Transverse colon (tissue), 4 donors: ENCODE measurements at regions not wholly inside any gene's neighbourhood (a gene's known extent, or its start where the extent isn't known, plus 50 kb on each side); places are given as distances from the start of the nearest gene placed in this dataset.
A peak's percentile ranks its signal among the peaks of the same experiment; 100 is the strongest.

Experiments used
- DNase-seq: peaks from one replicate; pipeline ENCODE4 v3.0.0-alpha.2; 2019
- H3K27ac ChIP-seq, 4 donors: fragments of 200-600 bp; sonication (generic); 2 replicates each; pipeline ENCODE4 v1.5.1; 2016 to 2018; ENCODE audit warnings: inconsistent platforms in 4 of 4
- H3K27me3 ChIP-seq: fragments of 200-600 bp; sonication (generic); 2 replicates; pipeline ENCODE4 v1.5.1; 2017; ENCODE audit warnings: inconsistent platforms
- H3K36me3 ChIP-seq, 4 donors: fragments of 200-600 bp; sonication (generic); 2 replicates each; pipeline ENCODE4 v1.5.1; 2017 to 2019; ENCODE audit warnings: inconsistent platforms in 4 of 4
- H3K4me1 ChIP-seq, 4 donors: fragments of 200-600 bp; sonication (generic); 2 replicates each; pipeline ENCODE4 v1.5.1; 2017 to 2020; ENCODE audit warnings: inconsistent platforms in 4 of 4
- H3K4me3 ChIP-seq, 4 donors: fragments of 200-600 bp; sonication (generic); 1 replicate in 1 of 4; 2 replicates in 3 of 4; pipeline versions ENCODE4 v1.5.1 to v1.6.1; 2017 to 2019; ENCODE audit warnings: inconsistent platforms in 4 of 4
- H3K9me3 ChIP-seq, 2 donors: fragments of 200-600 bp; sonication (generic); 2 replicates each; pipeline ENCODE4 v1.5.1; 2017 to 2019; ENCODE audit warnings: inconsistent platforms in 2 of 2
- CTCF ChIP-seq, 5 experiments: fragments of 200-600 bp in 3 of 5; fragments of 450-650 bp in 2 of 5; sonication (generic) in 3 of 5; IDR thresholded peaks; 1 replicate in 2 of 5; 2 replicates in 3 of 5; pipeline ENCODE4 v1.5.1; 2016 to 2017; ENCODE audit warnings: antibody characterized with exemption in 5 of 5, inconsistent platforms in 3 of 5, mild to moderate bottlenecking in 2 of 5, moderate library complexity in 1 of 5
- EP300 ChIP-seq: sonication (generic); formaldehyde crosslinking; IDR thresholded peaks from one replicate; pipeline ENCODE4 v1.6.1; 2017; ENCODE audit warnings: antibody characterized with exemption, low read depth
- POLR2A ChIP-seq: fragments of 450-650 bp; IDR thresholded peaks from one replicate; pipeline ENCODE4 v1.6.1; 2016; ENCODE audit warnings: antibody characterized with exemption, mild to moderate bottlenecking, moderate library complexity
- POLR2AphosphoS5 ChIP-seq, 3 donors: sonication (generic); formaldehyde crosslinking; IDR thresholded peaks; one replicate each; pipeline ENCODE4 v1.6.1; 2016; ENCODE audit warnings: antibody characterized with exemption in 3 of 3
- WGBS, 2 donors: methylation state at CpG; one replicate each; pipeline ENCODE4 v1.1.5; 2018; ENCODE audit warnings: low coverage in 1 of 2; 5-methylcytosine and 5-hydroxymethylcytosine counted together
- in situ Hi-C, 4 donors: fragments of 200-750 bp; cut with MboI; loops; one replicate each; pipeline versions ENCODE4 v1.15.0 to v1.15.1; 2017; ENCODE audit warnings: low sequenced_read_pairs in 3 of 4, low pct_ligation_motif_present in 1 of 4, low pct_unique_long_range_greater_than_20kb in 1 of 4
- intact Hi-C: fragments of 100-400 bp; cut with DNase I; formaldehyde crosslinking; loops from one replicate; pipeline ENCODE4 v1.15.1; 2023; ENCODE audit warnings: low total_unique reads

GRCh38 chr4:8696369-8697127 is 104.0 kb downstream of the CPZ start:
- no peak for TF ChIP-seq EP300
- Histone ChIP-seq H3K4me3 (no peak overlapping the region), H3K36me3 (no peaks in the 10 kb centered on the region), H3K4me1 (no peaks in the 10 kb centered on the region), H3K9me3 (no peaks in the 10 kb centered on the region), H3K27ac (no peak overlapping the region), H3K27me3 (no peaks in the 10 kb centered on the region)
- intact Hi-C loops (no loop called here), in situ Hi-C loops (no loop called here)
- no peak for DNase-seq
- WGBS, 2 donors, result 69 to 77% methylated on average over 6 to 8 of the region's 10 CpGs

- intact Hi-C loops (no loop called here), in situ Hi-C loops (no loop called here)
- no peak for DNase-seq
- no peaks in the 10 kb centered on the region for H3K27me3 ChIP-seq
- 64 to 72% methylated on average over 9 to 18 of the region's 18 CpGs for WGBS, 2 donors
- no peak overlapping the region for H3K4me3 ChIP-seq
- TF ChIP-seq CTCF (IDR thresholded peaks at IDR 0.05) (no peak), POLR2A (no peak), EP300 (no peak), POLR2AphosphoS5 (IDR thresholded peaks at IDR 0.05) (no peak)
- no peaks in the 10 kb centered on the region for H3K9me3 ChIP-seq
- H3K4me1 ChIP-seq, result no peaks in the 10 kb centered on the region
- H3K27ac ChIP-seq, result no peak overlapping the region
- no peaks in the 10 kb centered on the region for H3K36me3 ChIP-seq
Measured at GRCh38 chr4:8695237-8696219, 103.0 kb downstream of the CPZ start.

- in situ Hi-C loops, result no loop called here
- peaks cover 2% of the 10 kb centered on the region for H3K27me3 ChIP-seq
- H3K9me3 ChIP-seq, result no peaks in the 10 kb centered on the region
- no peak overlapping the region for H3K4me3 ChIP-seq
- no peaks in the 10 kb centered on the region for H3K4me1 ChIP-seq
- no peak overlapping the region for H3K27ac ChIP-seq
- TF ChIP-seq CTCF (IDR thresholded peaks at IDR 0.05) (no peak), POLR2A (no peak), EP300 (no peak), POLR2AphosphoS5 (IDR thresholded peaks at IDR 0.05) (no peak)
- DNase-seq, result peak; percentile 5
- no peaks in the 10 kb centered on the region for H3K36me3 ChIP-seq
- WGBS, 2 donors, result 65% methylated on average over 10 of the region's 10 CpGs; no CpG with 5 or more reads in 1 of the 2 donors
- intact Hi-C loops, result no loop called here
Measured at GRCh38 chr4:8694651-8695151, 102.1 kb downstream of the CPZ start.

- no peak overlapping the region for H3K27ac ChIP-seq
- H3K4me1 ChIP-seq, result no peaks in the 10 kb centered on the region
- TF ChIP-seq CTCF (IDR thresholded peaks at IDR 0.05) (no peak), POLR2AphosphoS5 (IDR thresholded peaks at IDR 0.05) (no peak), EP300 (no peak), POLR2A (no peak)
- H3K9me3 ChIP-seq, result no peaks in the 10 kb centered on the region
- peak; percentile 4 for DNase-seq
- H3K4me3 ChIP-seq, result no peak overlapping the region
- H3K27me3 ChIP-seq, result peaks cover 7% of the 10 kb centered on the region
- intact Hi-C loops (no loop called here), in situ Hi-C loops (no loop called here)
- H3K36me3 ChIP-seq, result no peaks in the 10 kb centered on the region
- WGBS, 2 donors, result 50 to 67% methylated on average over 2 to 8 of the region's 8 CpGs
Measured at GRCh38 chr4:8694226-8694625, 101.7 kb downstream of the CPZ start.
